ENCODE measurements at regions not wholly inside any gene's neighbourhood (a gene's known extent, or its start where the extent isn't known, plus 50 kb on each side); places are given as distances from the start of the nearest gene placed in this dataset.
A peak's percentile ranks its signal among the peaks of the same experiment; 100 is the strongest.
"Not testable (repeated sequence)": the region's sequence is repeated elsewhere in the genome, so short reads cannot be mapped to it uniquely, and the experiment has no call there.

DNA sequence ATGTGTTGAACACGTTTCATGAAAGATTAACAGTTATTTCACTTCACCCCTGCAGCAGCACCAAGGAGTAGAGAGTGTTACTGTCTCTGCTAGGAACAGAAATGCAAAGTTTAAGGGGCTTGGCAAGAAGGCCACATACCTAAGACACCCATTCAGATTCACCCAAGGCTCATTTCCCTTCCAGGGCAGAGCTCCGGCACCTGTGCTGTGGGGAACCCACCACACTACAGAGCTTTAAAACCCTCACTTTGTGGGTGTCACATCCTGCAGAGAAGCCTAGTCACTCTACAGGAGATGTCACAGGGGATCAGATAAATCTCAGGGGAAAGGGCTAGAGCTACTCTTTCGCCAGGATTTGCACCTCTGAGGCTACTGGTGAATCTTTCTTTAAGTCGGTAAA lies 176.1 kb upstream of the KLF6 start:
- H3K36me3 Mint-ChIP-seq (ENCODE audit: low read depth) = no peaks in the 10 kb centered on the region
- H3K9me3 Mint-ChIP-seq = no peaks in the 10 kb centered on the region
- peaks cover 2% of the 10 kb centered on the region for H3K27me3 Mint-ChIP-seq
- H3K4me1 Mint-ChIP-seq (ENCODE audit: low read depth) = peaks cover 30% of the 10 kb centered on the region
- peak overlapping the region; percentile 83 for H3K27ac Mint-ChIP-seq
- intact Hi-C loops (cut with micrococcal nuclease) = no loop called here
- no peak overlapping the region for H3K4me3 Mint-ChIP-seq

DNA sequence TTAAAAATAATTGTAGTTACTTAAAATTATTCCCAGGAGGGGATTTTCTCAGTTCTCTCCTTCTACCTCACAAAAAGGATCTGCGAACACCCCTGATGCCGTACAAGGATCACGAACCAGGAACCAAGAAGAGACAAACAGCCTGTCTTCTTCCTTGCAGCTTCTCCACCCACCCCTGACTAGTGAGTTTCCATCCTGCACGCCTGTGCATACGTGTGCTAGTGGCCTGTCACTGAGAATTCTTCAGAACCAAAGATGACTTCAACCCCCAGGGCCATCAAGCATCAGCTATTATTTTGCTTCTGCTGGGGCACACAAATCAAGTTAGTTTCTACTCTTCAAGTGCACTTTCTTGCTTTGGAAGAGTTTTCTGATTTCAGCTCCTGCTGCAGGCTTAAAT lies 175.5 kb upstream of the KLF6 start:
- no peaks in the 10 kb centered on the region for H3K36me3 Mint-ChIP-seq (ENCODE audit: low read depth)
- H3K4me3 Mint-ChIP-seq = no peak overlapping the region
- peak overlapping the region; percentile 83 for H3K27ac Mint-ChIP-seq
- H3K9me3 Mint-ChIP-seq = no peaks in the 10 kb centered on the region
- intact Hi-C loops (cut with micrococcal nuclease) = no loop called here
- peaks cover 30% of the 10 kb centered on the region for H3K4me1 Mint-ChIP-seq (ENCODE audit: low read depth)
- peaks cover 2% of the 10 kb centered on the region for H3K27me3 Mint-ChIP-seq

DNA sequence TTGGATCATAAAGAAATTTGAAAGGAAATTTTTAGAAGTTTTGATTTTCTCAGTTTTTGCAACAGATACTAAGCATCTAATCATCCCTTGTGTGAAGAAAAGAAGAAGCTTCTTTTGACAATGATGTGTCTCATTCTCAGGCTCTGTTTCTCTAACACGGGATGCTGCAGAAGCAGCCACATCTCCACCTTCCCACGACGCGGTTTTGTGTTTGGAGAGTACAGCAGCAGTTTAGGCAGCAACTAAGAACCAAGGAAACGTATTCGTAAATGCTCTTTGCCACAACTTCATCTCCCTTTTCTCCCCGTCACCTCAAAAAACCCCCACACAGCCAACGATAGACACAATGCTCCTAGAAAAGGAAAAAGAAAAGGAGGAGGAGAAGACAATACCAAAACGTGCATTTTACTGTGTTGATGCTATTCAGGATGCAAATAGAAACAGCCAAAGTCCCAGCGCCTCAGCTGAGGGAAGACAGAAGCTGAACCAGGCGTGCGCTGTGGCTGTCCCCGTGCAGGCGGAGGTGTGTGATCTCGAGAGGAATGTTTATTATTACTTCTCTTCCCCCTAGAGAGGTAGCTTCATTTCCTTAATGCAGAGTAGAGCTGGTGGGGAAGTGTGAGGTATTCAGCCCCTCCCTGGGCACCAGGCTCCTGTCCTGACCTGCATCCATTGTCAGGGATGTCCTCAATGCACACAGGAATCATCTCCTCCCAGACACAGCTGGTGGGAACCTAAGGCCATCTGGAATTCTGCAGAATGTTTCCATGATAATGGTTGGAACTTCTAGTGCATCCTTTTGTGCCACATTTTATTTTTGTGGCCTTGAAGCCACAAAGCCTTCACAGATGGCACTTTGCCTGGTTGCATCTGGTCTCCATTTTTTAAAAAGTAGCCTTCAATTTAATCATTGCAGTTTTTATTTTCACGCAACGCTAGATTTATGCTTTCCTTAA lies 174.6 kb upstream of the KLF6 start:
- H3K27me3 Mint-ChIP-seq = peaks cover 2% of the 10 kb centered on the region
- no peaks in the 10 kb centered on the region for H3K36me3 Mint-ChIP-seq (ENCODE audit: low read depth)
- H3K4me1 Mint-ChIP-seq (ENCODE audit: low read depth) = peaks cover 30% of the 10 kb centered on the region
- no peaks in the 10 kb centered on the region for H3K9me3 Mint-ChIP-seq
- peak overlapping the region; percentile 83 for H3K27ac Mint-ChIP-seq
- intact Hi-C loops (cut with micrococcal nuclease) = no loop called here
- H3K4me3 Mint-ChIP-seq = no peak overlapping the region

DNA sequence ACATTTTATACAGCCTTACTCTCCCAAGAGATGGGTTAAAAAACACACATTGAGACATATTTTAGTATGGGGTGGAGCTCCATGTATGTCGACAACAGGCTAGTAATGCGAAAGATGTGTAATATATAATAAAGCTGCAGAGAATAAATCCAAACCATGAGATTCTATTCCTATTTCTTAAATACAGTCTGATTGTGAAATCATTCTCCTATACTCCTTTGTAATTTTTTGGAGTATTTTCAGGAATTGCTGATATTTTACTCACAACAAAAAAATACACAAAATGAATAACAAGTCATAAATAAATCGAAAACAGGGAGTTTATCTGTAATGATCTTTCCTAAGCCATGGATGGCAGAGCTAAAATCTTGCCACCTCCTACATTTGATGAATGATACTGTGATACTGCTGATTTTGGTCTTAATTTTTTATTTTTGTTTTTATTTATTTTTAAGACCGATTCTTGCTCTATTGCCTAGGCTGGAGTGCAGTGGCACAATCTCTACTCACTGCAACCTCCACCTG lies 173.5 kb upstream of the KLF6 start:
- Mint-ChIP-seq H3K27ac (no peak overlapping the region), H3K9me3 (no peaks in the 10 kb centered on the region), H3K36me3 (ENCODE audit: low read depth) (no peaks in the 10 kb centered on the region), H3K4me3 (no peak overlapping the region), H3K4me1 (ENCODE audit: low read depth) (peaks cover 30% of the 10 kb centered on the region), H3K27me3 (peaks cover 2% of the 10 kb centered on the region)
- intact Hi-C loops (cut with micrococcal nuclease) = no loop called here

DNA sequence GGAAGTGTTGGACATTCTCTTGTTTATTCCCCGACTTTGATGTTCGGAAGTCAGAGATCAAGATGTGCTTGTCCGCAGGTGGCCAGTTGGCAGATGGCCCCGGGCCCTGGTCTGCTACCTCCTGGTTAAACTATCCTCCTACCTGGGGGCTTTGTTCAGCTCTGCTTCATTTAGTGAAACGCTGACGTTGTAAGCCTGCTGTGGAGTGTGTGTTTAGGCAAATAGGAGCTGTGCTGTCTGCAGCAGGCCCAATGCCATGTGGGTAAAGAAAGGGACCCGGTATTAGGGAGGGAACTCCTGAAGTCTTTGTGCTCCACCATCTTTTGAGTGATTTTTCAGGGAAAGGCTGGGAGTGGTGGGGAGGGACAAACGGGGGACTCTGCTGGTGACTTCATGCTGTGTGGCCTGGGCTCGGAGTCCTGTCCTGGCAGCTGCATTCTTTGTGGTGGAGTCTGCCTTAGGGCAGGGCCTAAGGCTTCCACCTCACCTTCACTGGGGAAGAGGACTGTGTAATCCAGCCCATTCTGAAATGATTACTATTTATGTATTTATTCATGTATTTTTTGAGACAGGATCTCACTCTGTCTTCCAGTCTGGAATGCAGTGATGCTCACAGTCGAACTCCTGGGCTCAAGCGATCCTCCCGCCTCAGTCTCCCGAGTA lies 171.1 kb upstream of the KLF6 start:
- peak overlapping the region; percentile 41 for H3K27ac Mint-ChIP-seq
- no peaks in the 10 kb centered on the region for H3K9me3 Mint-ChIP-seq
- H3K27me3 Mint-ChIP-seq = peaks cover 2% of the 10 kb centered on the region
- H3K4me1 Mint-ChIP-seq (ENCODE audit: low read depth) = peaks cover 22% of the 10 kb centered on the region
- H3K36me3 Mint-ChIP-seq (ENCODE audit: low read depth) = no peaks in the 10 kb centered on the region
- intact Hi-C loops (cut with micrococcal nuclease) = no loop called here
- H3K4me3 Mint-ChIP-seq = no peak overlapping the region

DNA sequence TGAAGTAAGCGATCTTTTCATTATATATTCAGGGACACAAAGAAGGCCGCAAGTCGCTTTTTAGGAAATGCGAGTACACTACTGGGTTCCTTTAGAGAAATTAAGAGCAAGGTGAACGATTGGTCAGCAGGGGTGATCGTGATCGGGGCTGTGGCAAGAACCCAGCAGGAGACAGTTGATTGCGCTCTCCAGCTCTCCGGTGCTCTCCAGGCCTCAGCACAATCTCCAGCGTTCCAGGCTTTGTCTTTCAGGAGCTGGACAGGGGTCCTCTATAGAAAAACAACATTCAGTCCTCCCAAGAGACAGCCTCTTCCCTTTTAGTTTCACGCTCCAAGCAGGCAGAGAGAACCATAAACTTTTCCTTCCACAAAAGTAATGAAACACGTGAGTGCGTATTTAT lies 170.5 kb upstream of the KLF6 start:
- H3K36me3 Mint-ChIP-seq (ENCODE audit: low read depth) = no peaks in the 10 kb centered on the region
- H3K4me3 Mint-ChIP-seq = no peak overlapping the region
- H3K9me3 Mint-ChIP-seq = no peaks in the 10 kb centered on the region
- H3K27me3 Mint-ChIP-seq = peaks cover 2% of the 10 kb centered on the region
- H3K4me1 Mint-ChIP-seq (ENCODE audit: low read depth) = peaks cover 16% of the 10 kb centered on the region
- H3K27ac Mint-ChIP-seq = no peak overlapping the region
- intact Hi-C loops (cut with micrococcal nuclease) = no loop called here

DNA sequence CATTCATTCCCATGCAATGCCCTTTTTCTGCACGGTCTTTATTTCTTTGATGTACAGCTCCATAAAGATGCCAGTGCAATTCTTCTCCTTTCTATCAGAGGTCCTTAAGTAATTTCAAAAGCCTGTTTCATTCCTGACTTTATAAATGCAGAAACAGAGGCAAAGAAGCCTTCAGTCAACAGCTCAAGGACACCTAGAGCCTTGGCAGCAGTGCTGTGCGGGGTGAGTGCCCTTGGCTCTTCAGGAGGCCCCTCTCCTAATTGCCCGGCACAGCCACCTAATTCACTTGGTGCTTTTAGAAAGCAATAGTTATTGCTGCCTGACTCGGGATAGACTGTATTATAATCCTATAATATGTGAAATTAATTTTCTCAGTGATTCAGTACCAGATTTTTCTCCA lies 169.6 kb upstream of the KLF6 start:
- Mint-ChIP-seq H3K9me3 (no peaks in the 10 kb centered on the region), H3K27me3 (peaks cover 7% of the 10 kb centered on the region), H3K27ac (no peak overlapping the region), H3K36me3 (ENCODE audit: low read depth) (no peaks in the 10 kb centered on the region), H3K4me3 (no peak overlapping the region), H3K4me1 (ENCODE audit: low read depth) (peaks cover 10% of the 10 kb centered on the region)
- intact Hi-C loops (cut with micrococcal nuclease) = no loop called here

DNA sequence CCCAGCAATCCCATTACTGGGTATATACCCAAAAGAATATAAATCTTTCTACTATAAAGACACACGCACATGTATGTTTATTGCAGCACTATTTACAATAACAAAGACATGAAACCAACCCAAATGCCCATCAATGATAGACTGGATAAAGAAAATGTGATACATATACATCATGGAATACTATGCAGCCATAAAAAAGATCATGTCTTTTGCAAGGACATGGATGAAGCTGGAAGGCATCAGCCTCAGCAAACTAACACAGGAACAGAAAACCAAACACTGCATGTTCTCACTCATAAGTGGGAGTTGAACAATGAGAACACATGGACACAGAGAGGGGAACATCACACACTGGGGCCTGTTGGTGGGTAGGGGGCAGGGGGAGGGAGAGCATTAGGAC lies 169.0 kb upstream of the KLF6 start:
- H3K27me3 Mint-ChIP-seq; H3K27ac Mint-ChIP-seq; H3K4me3 Mint-ChIP-seq; H3K4me1 Mint-ChIP-seq (ENCODE audit: low read depth); H3K36me3 Mint-ChIP-seq (ENCODE audit: low read depth); H3K9me3 Mint-ChIP-seq; intact Hi-C loops (cut with micrococcal nuclease): not testable (repeated sequence)

DNA sequence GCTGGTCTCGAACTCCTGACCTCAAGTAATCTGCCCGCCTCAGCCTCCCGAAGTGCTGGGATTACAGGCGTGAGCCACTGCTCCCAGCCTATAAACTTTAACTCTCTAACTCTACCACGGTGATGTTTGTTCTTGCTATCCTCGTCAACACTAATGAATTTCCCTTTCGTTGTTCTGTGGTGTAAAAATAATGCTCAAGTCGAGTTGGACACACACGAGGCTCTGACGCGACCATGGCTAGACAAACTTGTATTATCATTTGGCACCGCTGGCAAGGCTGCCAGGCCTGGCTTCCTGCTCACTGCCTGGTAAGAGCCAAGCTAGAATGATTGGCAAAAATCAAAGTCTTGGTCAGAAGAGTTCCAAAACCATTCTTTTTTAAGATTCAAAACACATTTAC lies 167.0 kb upstream of the KLF6 start:
- Mint-ChIP-seq H3K4me1 (ENCODE audit: low read depth) (peaks cover 13% of the 10 kb centered on the region), H3K27ac (no peak overlapping the region), H3K9me3 (no peaks in the 10 kb centered on the region), H3K36me3 (ENCODE audit: low read depth) (no peaks in the 10 kb centered on the region), H3K27me3 (peaks cover 14% of the 10 kb centered on the region), H3K4me3 (no peak overlapping the region)
- intact Hi-C loops (cut with micrococcal nuclease) = no loop called here

DNA sequence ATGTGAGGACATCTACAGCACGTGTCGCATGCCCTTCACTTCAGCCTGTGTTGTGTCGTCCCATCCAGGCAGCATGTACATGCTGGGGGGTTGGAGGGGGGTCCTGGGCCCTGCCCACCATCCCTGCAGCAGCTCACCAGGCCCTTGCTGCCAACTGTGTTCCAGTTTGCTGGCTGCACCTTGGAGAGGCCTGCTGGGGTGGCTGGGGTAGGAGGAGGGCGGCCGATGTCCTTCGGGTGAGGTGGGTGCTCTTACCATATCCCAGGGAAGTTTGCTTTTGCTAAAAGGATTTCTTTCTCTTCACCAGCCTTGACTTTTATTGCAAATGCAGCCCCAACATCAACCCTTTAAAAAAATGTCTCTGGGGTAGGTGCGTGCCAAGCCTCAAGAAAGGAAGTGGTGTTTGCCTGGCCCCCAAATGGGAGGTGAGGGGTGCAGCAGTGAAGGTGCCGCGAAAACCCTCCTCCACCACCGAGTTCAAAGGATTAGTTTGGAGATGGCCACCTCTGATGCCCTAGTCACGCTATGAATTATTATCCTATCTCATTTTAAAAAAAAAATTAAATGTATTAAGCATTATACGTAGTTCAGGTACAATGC lies 165.8 kb upstream of the KLF6 start:
- Mint-ChIP-seq H3K9me3 (no peaks in the 10 kb centered on the region), H3K4me1 (ENCODE audit: low read depth) (peaks cover 16% of the 10 kb centered on the region), H3K27ac (no peak overlapping the region), H3K4me3 (no peak overlapping the region), H3K27me3 (peaks cover 16% of the 10 kb centered on the region), H3K36me3 (ENCODE audit: low read depth) (no peaks in the 10 kb centered on the region)
- intact Hi-C loops (cut with micrococcal nuclease) = no loop called here

DNA sequence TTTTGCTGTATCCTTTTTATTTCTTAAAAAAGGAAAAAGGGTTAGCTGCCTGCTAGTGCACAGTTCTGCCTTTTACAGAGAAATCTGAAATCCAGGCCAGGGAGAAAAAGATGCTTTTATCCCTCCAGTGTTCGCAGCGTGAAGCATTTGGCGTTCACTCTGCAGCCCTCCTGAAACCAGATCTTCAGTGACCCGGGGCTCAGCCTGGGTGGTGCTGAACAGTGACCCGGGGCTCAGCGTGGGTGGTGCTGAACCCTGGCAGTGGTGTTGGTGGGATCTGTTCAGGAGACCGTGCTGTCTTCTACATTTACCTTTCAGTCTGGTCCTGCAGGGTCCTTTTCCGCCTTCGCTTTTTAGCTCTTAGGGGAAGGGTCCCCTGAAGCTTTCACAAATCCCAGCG lies 164.7 kb upstream of the KLF6 start:
- no peaks in the 10 kb centered on the region for H3K36me3 Mint-ChIP-seq (ENCODE audit: low read depth)
- intact Hi-C loops (cut with micrococcal nuclease) = no loop called here
- H3K4me1 Mint-ChIP-seq (ENCODE audit: low read depth) = peaks cover 16% of the 10 kb centered on the region
- no peaks in the 10 kb centered on the region for H3K9me3 Mint-ChIP-seq
- H3K4me3 Mint-ChIP-seq = no peak overlapping the region
- no peak overlapping the region for H3K27ac Mint-ChIP-seq
- peaks cover 16% of the 10 kb centered on the region for H3K27me3 Mint-ChIP-seq

DNA sequence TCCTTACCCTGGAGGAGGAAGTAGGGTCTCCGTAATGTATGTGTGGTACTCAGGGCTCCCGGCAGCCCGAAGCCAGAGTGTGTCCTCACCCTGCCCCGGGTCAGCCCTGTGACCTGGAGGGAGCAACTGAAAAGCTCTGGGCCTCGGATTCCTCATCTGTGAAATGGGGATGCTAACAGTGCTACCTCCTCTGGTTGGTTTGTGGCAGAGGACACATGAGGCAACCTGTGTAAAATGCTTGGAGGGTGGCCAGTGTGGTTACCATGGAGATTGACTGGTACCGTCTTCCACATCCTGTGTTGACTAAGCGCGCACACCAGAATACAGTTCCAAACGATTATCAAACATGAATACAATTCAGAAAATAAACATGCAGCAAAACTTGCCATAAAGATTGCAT lies 163.8 kb upstream of the KLF6 start:
- Mint-ChIP-seq H3K27me3 (peaks cover 16% of the 10 kb centered on the region), H3K27ac (peak overlapping the region; percentile 22), H3K4me1 (ENCODE audit: low read depth) (peaks cover 16% of the 10 kb centered on the region), H3K4me3 (no peak overlapping the region), H3K36me3 (ENCODE audit: low read depth) (no peaks in the 10 kb centered on the region), H3K9me3 (no peaks in the 10 kb centered on the region)
- intact Hi-C loops (cut with micrococcal nuclease) = no loop called here

DNA sequence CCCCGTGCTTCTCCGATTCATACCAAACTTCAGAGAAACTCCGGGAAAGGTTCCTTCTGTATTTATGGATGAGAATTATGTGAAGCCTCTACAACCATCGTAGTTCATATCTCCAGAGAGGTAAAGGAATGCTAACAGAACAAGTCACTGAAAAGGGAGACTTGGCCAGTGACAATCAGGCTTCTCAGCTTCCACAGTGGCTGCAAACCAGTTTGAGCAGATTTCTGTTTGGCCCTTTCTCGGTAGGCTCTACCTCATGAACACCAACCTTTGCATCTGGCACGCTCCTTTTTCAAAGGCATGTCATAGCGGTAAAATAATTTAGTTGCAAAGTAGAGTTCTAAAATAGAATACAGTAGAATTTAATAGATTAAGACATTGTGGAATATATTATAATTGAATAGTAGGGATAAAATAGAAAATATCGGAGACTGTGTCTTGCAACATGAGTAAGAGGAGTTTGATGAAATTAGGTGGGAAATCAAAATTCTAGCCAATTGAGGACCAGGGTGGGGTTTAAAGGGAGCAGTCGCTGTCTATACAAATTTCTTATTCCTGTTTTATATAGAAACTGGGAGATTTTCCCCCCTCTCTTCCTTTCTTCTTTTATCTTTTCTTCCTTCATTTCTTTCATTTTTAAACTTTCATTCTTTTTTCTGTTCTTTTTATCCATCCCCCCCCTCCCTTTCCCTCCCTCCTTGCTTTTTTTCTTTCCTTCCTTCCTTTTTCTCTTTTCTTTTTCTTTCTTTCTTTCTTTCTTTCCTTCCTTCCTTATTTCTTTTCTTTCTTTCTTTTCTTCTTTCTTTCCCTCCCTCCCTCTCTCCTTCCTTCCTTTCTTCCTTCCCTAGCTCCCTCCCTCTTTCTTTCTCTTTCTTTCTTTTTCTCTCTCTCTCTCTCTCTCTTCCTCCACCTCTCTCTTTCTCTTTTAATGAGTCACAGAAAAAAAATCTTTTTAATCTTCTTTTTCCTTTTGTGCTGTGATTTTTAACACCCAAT lies 161.5 kb upstream of the KLF6 start:
- Mint-ChIP-seq H3K36me3 (ENCODE audit: low read depth) (no peaks in the 10 kb centered on the region), H3K27ac (peak overlapping the region; percentile 68), H3K4me3 (no peak overlapping the region), H3K27me3 (peaks cover 18% of the 10 kb centered on the region), H3K9me3 (no peaks in the 10 kb centered on the region), H3K4me1 (ENCODE audit: low read depth) (peaks cover 38% of the 10 kb centered on the region)
- intact Hi-C loops (cut with micrococcal nuclease) = no loop called here
